Endothelial cell of umbilical vein (primary cell): ENCODE measurements at regions not wholly inside any gene's neighbourhood (a gene's known extent, or its start where the extent isn't known, plus 50 kb on each side); places are given as distances from the start of the nearest gene placed in this dataset.

Source experiments
- BruUV-seq: library from RNA; stranded (reverse); fragments of 400-500 nt; replicated peaks from 2 replicates; lab custom pipeline; 2021; lab: Mats Ljungman, UMichigan
- CTCF ChIA-PET: fragments of 300-600, 350-600 bp; sonication (Branson Sonifier 250); formaldehyde crosslinking; loops from one replicate; lab custom pipeline; 2021; ENCODE audit warnings: antibody characterized with exemption, inconsistent platforms; lab: Charles Lee
- POLR2A ChIA-PET: fragments of 300-600, 350-600 bp; sonication (Branson Sonifier 250); formaldehyde crosslinking; loops from one replicate; lab custom pipeline; 2021; ENCODE audit warnings: antibody characterized with exemption, inconsistent platforms; lab: Charles Lee
- DNase-seq: peaks from one replicate; pipeline ENCODE4 v3.0.0-alpha.2; 2011; ENCODE audit warnings: low read depth, low spot score
- FAIRE-seq: peaks from 2 replicates; lab custom pipeline; 2011; peaks lifted over from hg19 to GRCh38; lab: Jason Lieb, UNC
- H2AFZ ChIP-seq: 2 replicates; pipeline ENCODE4 v1.6.0; 2012; ENCODE audit warnings: low read depth, low read length, control low read depth, inconsistent platforms
- H3K27ac ChIP-seq: 2 replicates; pipeline ENCODE4 v1.5.1; 2011; ENCODE audit warnings: low read depth, mild to moderate bottlenecking, control low read depth, low read length, moderate library complexity; ENCODE audit not compliant: insufficient read depth
- H3K27me3 ChIP-seq, 2 experiments: 2 replicates each; pipeline versions ENCODE4 v1.6.0 to v1.6.1; 2011; ENCODE audit warnings: low read length in 2 of 2, mixed read lengths in 1 of 2; ENCODE audit not compliant: control insufficient read depth in 2 of 2, insufficient read depth in 2 of 2
- H3K36me3 ChIP-seq, 2 experiments: 2 replicates in 1 of 2; 3 replicates in 1 of 2; pipeline ENCODE4 v1.5.1; 2011; ENCODE audit warnings: low read length in 2 of 2, mild to moderate bottlenecking in 1 of 2, moderate library complexity in 1 of 2; ENCODE audit not compliant: control insufficient read depth in 2 of 2, insufficient read depth in 2 of 2; ENCODE audit errors: extremely low read depth in 1 of 2
- H3K4me1 ChIP-seq: 3 replicates; pipeline ENCODE4 v1.5.1; 2011; ENCODE audit warnings: mild to moderate bottlenecking, low read length; ENCODE audit not compliant: control insufficient read depth, insufficient read depth; ENCODE audit errors: extremely low read depth
- H3K4me2 ChIP-seq: 2 replicates; pipeline ENCODE4 v1.6.1; 2011; ENCODE audit warnings: low read length, control low read depth, mixed read lengths; ENCODE audit not compliant: insufficient read depth
- H3K4me3 ChIP-seq, 3 experiments: fragments of 200-600 bp in 1 of 3; sonication (generic), shearing (Covaris generic) in 1 of 3; replicated peaks in 1 of 3; 2 replicates each; pipeline ENCODE4 v1.5.1; 2011 to 2016; ENCODE audit warnings: control low read depth in 3 of 3, low read length in 3 of 3, mild to moderate bottlenecking in 2 of 3, inconsistent platforms in 1 of 3, low read depth in 1 of 3, moderate library complexity in 1 of 3; ENCODE audit not compliant: insufficient read depth in 1 of 3
- H3K79me2 ChIP-seq: 2 replicates; pipeline ENCODE4 v1.6.0; 2012; ENCODE audit warnings: low read length, inconsistent platforms; ENCODE audit not compliant: control insufficient read depth, insufficient read depth
- H3K9ac ChIP-seq: replicated peaks from 2 replicates; pipeline ENCODE3; 2011; ENCODE audit warnings: low read length, control low read depth; ENCODE audit not compliant: insufficient read depth; ENCODE audit errors: extremely low read depth
- H3K9me1 ChIP-seq: replicated peaks from 3 replicates; pipeline ENCODE4 v1.6.0; 2011; ENCODE audit warnings: mild to moderate bottlenecking, low read length; ENCODE audit not compliant: control insufficient read depth, insufficient read depth; ENCODE audit errors: extremely low read depth
- H3K9me3 ChIP-seq: replicated peaks from 2 replicates; pipeline ENCODE4 v1.5.1; 2012; ENCODE audit warnings: low read length, inconsistent platforms; ENCODE audit not compliant: control insufficient read depth, insufficient read depth
- H4K20me1 ChIP-seq: replicated peaks from 2 replicates; pipeline ENCODE3; 2011; ENCODE audit warnings: mild to moderate bottlenecking, low read length; ENCODE audit not compliant: control insufficient read depth, insufficient read depth; ENCODE audit errors: extremely low read depth
- CTCF ChIP-seq, 2 donors: IDR thresholded peaks; 1 replicate in 1 of 2; 2 replicates in 1 of 2; pipeline ENCODE4 v1.5.1; 2011; ENCODE audit warnings: low read length in 2 of 2, mild to moderate bottlenecking in 2 of 2, moderate library complexity in 2 of 2, control low read depth in 1 of 2, inconsistent platforms in 1 of 2, low read depth in 1 of 2; ENCODE audit not compliant: insufficient read depth in 1 of 2; ENCODE audit errors: extremely low read depth in 1 of 2
- EZH2 ChIP-seq: IDR thresholded peaks from 2 replicates; pipeline ENCODE4 v1.6.1; 2012; ENCODE audit warnings: borderline replicate concordance, low read depth, mild to moderate bottlenecking, moderate library complexity, low read length, inconsistent platforms; ENCODE audit not compliant: severe bottlenecking
- FOS ChIP-seq: IDR thresholded peaks from 2 replicates; pipeline ENCODE4 v1.6.1; 2011; ENCODE audit warnings: mild to moderate bottlenecking, low read length, moderate library complexity, borderline replicate concordance; ENCODE audit not compliant: insufficient read depth
- GATA2 ChIP-seq: IDR thresholded peaks from 2 replicates; pipeline ENCODE4 v1.7.0; 2011; ENCODE audit warnings: low read depth, mild to moderate bottlenecking, moderate library complexity, mixed read lengths, low read length; ENCODE audit not compliant: insufficient read length, insufficient read depth
- JUN ChIP-seq: IDR thresholded peaks from 2 replicates; pipeline ENCODE4 v1.6.1; 2011; ENCODE audit warnings: borderline replicate concordance, low read depth; ENCODE audit not compliant: insufficient read length, insufficient read depth
- MAX ChIP-seq: IDR thresholded peaks from 2 replicates; pipeline ENCODE4 v1.6.1; 2011; ENCODE audit not compliant: insufficient read depth, insufficient read length
- MYC ChIP-seq: IDR thresholded peaks from one replicate; pipeline ENCODE4 v1.6.1; 2011; ENCODE audit warnings: mild to moderate bottlenecking, low read depth, low read length
- POLR2A ChIP-seq: IDR thresholded peaks from 2 replicates; pipeline ENCODE4 v1.6.1; 2012; ENCODE audit warnings: low read depth, mild to moderate bottlenecking, control low read depth, low read length
- POLR2AphosphoS5 ChIP-seq: IDR thresholded peaks from 2 replicates; pipeline ENCODE4 v1.6.1; 2012; ENCODE audit warnings: low read depth, mild to moderate bottlenecking, control low read depth, low read length, moderate library complexity; ENCODE audit not compliant: insufficient read depth
- dilution Hi-C: fragments of 300-500 bp; cut with MboI; formaldehyde crosslinking; loops from one replicate; pipeline ENCODE4 v1.15.0; 2019; ENCODE audit warnings: low sequenced_read_pairs; ENCODE audit not compliant: extremely low pct_ligation_motif_present
- intact Hi-C: fragments of 100-400 bp; cut with micrococcal nuclease; formaldehyde crosslinking; loops from one replicate; pipeline ENCODE4 v1.10.0; 2022

- Histone ChIP-seq H3K27ac (no peak overlapping the region), H3K9me3 (no peaks in the 10 kb centered on the region), H3K36me3 (no peaks in the 10 kb centered on the region), H3K4me3 (no peak overlapping the region), H3K79me2 (no peaks in the 10 kb centered on the region), H4K20me1 (no peaks in the 10 kb centered on the region), H3K9ac (no peak overlapping the region), H3K4me1 (no peaks in the 10 kb centered on the region), H2AFZ (no peak overlapping the region), H3K27me3 (no peaks in the 10 kb centered on the region), H3K4me2 (no peak overlapping the region), H3K9me1 (no peaks in the 10 kb centered on the region)
- ChIA-PET CTCF (no interaction called here), POLR2A (no interaction called here)
- no peak for DNase-seq
- no TSS peak for BruUV-seq
- TF ChIP-seq POLR2AphosphoS5 = no peak
- no peak for TF ChIP-seq CTCF (IDR thresholded peaks at IDR 0.05; ENCODE audit: extremely low read depth in 1 of 2, insufficient read depth in 1 of 2, low read depth in 1 of 2, low read length in 2 of 2)
- intact Hi-C loops = no loop called here
- no peak for FAIRE-seq
- dilution Hi-C loops = no loop called here
Observed at GRCh38 chr7:9718071-9718661, 1255.5 kb upstream of the PHF14 start.

GRCh38 chr7:9719303-9719702 lies 1254.4 kb upstream of the PHF14 start:
- DNase-seq (no peak), FAIRE-seq (no peak)
- TF ChIP-seq GATA2 (no peak), JUN (no peak), MYC (no peak), EZH2 (no peak), POLR2A (no peak), MAX (no peak), CTCF (IDR thresholded peaks at IDR 0.05; ENCODE audit: extremely low read depth in 1 of 2, insufficient read depth in 1 of 2, low read depth in 1 of 2, low read length in 2 of 2) (no peak), POLR2AphosphoS5 (no peak), FOS (no peak)
- Histone ChIP-seq H3K27me3 (no peaks in the 10 kb centered on the region), H3K9ac (no peak overlapping the region), H3K27ac (no peak overlapping the region), H4K20me1 (no peaks in the 10 kb centered on the region), H3K4me3 (no peak overlapping the region), H3K4me1 (no peaks in the 10 kb centered on the region), H3K9me3 (no peaks in the 10 kb centered on the region), H3K4me2 (no peak overlapping the region), H3K79me2 (no peaks in the 10 kb centered on the region), H3K9me1 (no peaks in the 10 kb centered on the region), H3K36me3 (no peaks in the 10 kb centered on the region), H2AFZ (no peak overlapping the region)
- ChIA-PET CTCF (no interaction called here), POLR2A (no interaction called here)
- intact Hi-C loops (no loop called here), dilution Hi-C loops (no loop called here)
- BruUV-seq = no TSS peak
